Ascending aorta (tissue), 2 donors: ENCODE measurements at regions not wholly inside any gene's neighbourhood (a gene's known extent, or its start where the extent isn't known, plus 50 kb on each side); places are given as distances from the start of the nearest gene placed in this dataset.

Source experiments
- DNase-seq, 2 donors: peaks; one replicate each; pipeline ENCODE4 v3.0.0-alpha.2; 2019; ENCODE audit warnings: low spot score in 2 of 2
- H3K27ac ChIP-seq, 2 donors: fragments of 200-600 bp; sonication (generic); one replicate each; pipeline ENCODE4 v1.5.1; 2016 to 2017; ENCODE audit warnings: mild to moderate bottlenecking in 1 of 2
- H3K27me3 ChIP-seq: fragments of 200-600 bp; sonication (generic); one replicate; pipeline ENCODE4 v1.5.1; 2017
- H3K36me3 ChIP-seq, 2 donors: fragments of 200-600 bp; sonication (generic); one replicate each; pipeline ENCODE4 v1.5.1; 2016
- H3K4me1 ChIP-seq, 2 donors: fragments of 200-600 bp; sonication (generic); one replicate each; pipeline ENCODE4 v1.5.1; 2016 to 2017; ENCODE audit warnings: mild to moderate bottlenecking in 1 of 2
- H3K4me3 ChIP-seq, 2 donors: fragments of 200-600 bp; sonication (generic); one replicate each; pipeline ENCODE4 v1.5.1; 2016 to 2017; ENCODE audit warnings: mild to moderate bottlenecking in 1 of 2
- H3K9me3 ChIP-seq, 2 donors: fragments of 200-600 bp; sonication (generic); one replicate each; pipeline ENCODE4 v1.5.1; 2016
- CTCF ChIP-seq, 3 experiments: fragments of 200-600 bp in 2 of 3; fragments of 450-650 bp in 1 of 3; sonication (generic) in 2 of 3; IDR thresholded peaks; one replicate each; pipeline ENCODE4 v1.5.1; 2016 to 2019; ENCODE audit warnings: antibody characterized with exemption in 3 of 3, mild to moderate bottlenecking in 1 of 3, moderate library complexity in 1 of 3
- intact Hi-C: fragments of 100-400 bp; cut with DNase I; formaldehyde crosslinking; loops from one replicate; pipeline ENCODE4 v1.15.1; 2023

- Histone ChIP-seq H3K27ac (no peak overlapping the region), H3K4me3 (no peak overlapping the region), H3K36me3 (no peaks in the 10 kb centered on the region), H3K9me3 (no peaks in the 10 kb centered on the region), H3K27me3 (no peaks in the 10 kb centered on the region), H3K4me1 (no peaks in the 10 kb centered on the region)
- intact Hi-C loops: no loop called here
- no peak for DNase-seq
- TF ChIP-seq CTCF (IDR thresholded peaks at IDR 0.05): no peak
Observed at GRCh38 chr2:180258041-180258537, 251.0 kb upstream of the CWC22 start.

GRCh38 chr2:180257247-180257646, 250.2 kb upstream of the CWC22 start:
- H3K9me3 ChIP-seq: no peaks in the 10 kb centered on the region
- no peak for DNase-seq
- no peaks in the 10 kb centered on the region for H3K36me3 ChIP-seq
- intact Hi-C loops: no loop called here
- TF ChIP-seq CTCF (IDR thresholded peaks at IDR 0.05): no peak
- no peak overlapping the region for H3K27ac ChIP-seq
- no peaks in the 10 kb centered on the region for H3K27me3 ChIP-seq
- no peak overlapping the region for H3K4me3 ChIP-seq
- no peaks in the 10 kb centered on the region for H3K4me1 ChIP-seq

- intact Hi-C loops: no loop called here
- TF ChIP-seq CTCF (IDR thresholded peaks at IDR 0.05): no peak
- Histone ChIP-seq H3K9me3 (no peaks in the 10 kb centered on the region), H3K36me3 (no peaks in the 10 kb centered on the region), H3K4me3 (no peak overlapping the region), H3K27ac (no peak overlapping the region), H3K4me1 (no peaks in the 10 kb centered on the region), H3K27me3 (no peaks in the 10 kb centered on the region)
- no peak for DNase-seq
Observed at GRCh38 chr2:180255981-180256380, 248.9 kb upstream of the CWC22 start.

GRCh38 chr2:180254872-180255271, 247.8 kb upstream of the CWC22 start:
- no peak for DNase-seq
- Histone ChIP-seq H3K27me3 (no peaks in the 10 kb centered on the region), H3K4me1 (no peaks in the 10 kb centered on the region), H3K36me3 (no peaks in the 10 kb centered on the region), H3K4me3 (no peak overlapping the region), H3K9me3 (no peaks in the 10 kb centered on the region), H3K27ac (no peak overlapping the region)
- intact Hi-C loops: no loop called here
- no peak for TF ChIP-seq CTCF (IDR thresholded peaks at IDR 0.05)

GRCh38 chr2:180247658-180248057, 240.6 kb upstream of the CWC22 start:
- no peak for TF ChIP-seq CTCF (IDR thresholded peaks at IDR 0.05)
- H3K9me3 ChIP-seq: no peaks in the 10 kb centered on the region
- H3K4me1 ChIP-seq: no peaks in the 10 kb centered on the region
- H3K27ac ChIP-seq: no peak overlapping the region
- intact Hi-C loops: no loop called here
- DNase-seq: no peak
- no peaks in the 10 kb centered on the region for H3K27me3 ChIP-seq
- no peaks in the 10 kb centered on the region for H3K36me3 ChIP-seq
- H3K4me3 ChIP-seq: no peak overlapping the region

GRCh38 chr2:180246268-180246667, 239.2 kb upstream of the CWC22 start:
- H3K27ac ChIP-seq: no peak overlapping the region
- no peak for DNase-seq
- intact Hi-C loops: no loop called here
- H3K27me3 ChIP-seq: no peaks in the 10 kb centered on the region
- H3K4me3 ChIP-seq: no peak overlapping the region
- H3K36me3 ChIP-seq: no peaks in the 10 kb centered on the region
- TF ChIP-seq CTCF (IDR thresholded peaks at IDR 0.05): no peak
- H3K9me3 ChIP-seq: no peaks in the 10 kb centered on the region
- no peaks in the 10 kb centered on the region for H3K4me1 ChIP-seq
